ENCODE measurements at regions not wholly inside any gene's neighbourhood (a gene's known extent, or its start where the extent isn't known, plus 50 kb on each side); places are given as distances from the start of the nearest gene placed in this dataset.

- no peak for TF ChIP-seq POLR2AphosphoS5 (IDR thresholded peaks at IDR 0.05)
- TF ChIP-seq EP300 (IDR thresholded peaks at IDR 0.05), result no peak
- TF ChIP-seq, protein P1, sequence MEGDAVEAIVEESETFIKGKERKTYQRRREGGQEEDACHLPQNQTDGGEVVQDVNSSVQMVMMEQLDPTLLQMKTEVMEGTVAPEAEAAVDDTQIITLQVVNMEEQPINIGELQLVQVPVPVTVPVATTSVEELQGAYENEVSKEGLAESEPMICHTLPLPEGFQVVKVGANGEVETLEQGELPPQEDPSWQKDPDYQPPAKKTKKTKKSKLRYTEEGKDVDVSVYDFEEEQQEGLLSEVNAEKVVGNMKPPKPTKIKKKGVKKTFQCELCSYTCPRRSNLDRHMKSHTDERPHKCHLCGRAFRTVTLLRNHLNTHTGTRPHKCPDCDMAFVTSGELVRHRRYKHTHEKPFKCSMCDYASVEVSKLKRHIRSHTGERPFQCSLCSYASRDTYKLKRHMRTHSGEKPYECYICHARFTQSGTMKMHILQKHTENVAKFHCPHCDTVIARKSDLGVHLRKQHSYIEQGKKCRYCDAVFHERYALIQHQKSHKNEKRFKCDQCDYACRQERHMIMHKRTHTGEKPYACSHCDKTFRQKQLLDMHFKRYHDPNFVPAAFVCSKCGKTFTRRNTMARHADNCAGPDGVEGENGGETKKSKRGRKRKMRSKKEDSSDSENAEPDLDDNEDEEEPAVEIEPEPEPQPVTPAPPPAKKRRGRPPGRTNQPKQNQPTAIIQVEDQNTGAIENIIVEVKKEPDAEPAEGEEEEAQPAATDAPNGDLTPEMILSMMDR (IDR thresholded peaks at IDR 0.05), result no peak
- no peak for TF ChIP-seq POLR2A (IDR thresholded peaks at IDR 0.05)
- intact Hi-C loops (cut with DNase I; ENCODE audit: low total_unique reads), result no loop called here
- no peaks in the 10 kb centered on the region for H3K4me1 ChIP-seq
- WGBS, 5 donors, result 89 to 97% (median 93%) methylated on average over 1 of the region's 1 CpG
- peaks cover 0 to 23% (median 10%) of the 10 kb centered on the region in 4 donors for H3K9me3 ChIP-seq
- no peak overlapping the region for H3K27ac ChIP-seq
- DNase-seq, result no peak
- no peaks in the 10 kb centered on the region for H3K27me3 ChIP-seq
- no peak overlapping the region for H3K4me3 ChIP-seq
- no peaks in the 10 kb centered on the region for H3K36me3 ChIP-seq
Observed at GRCh38 chr2:183383854-183384253, 259.6 kb downstream of the NUP35 start.

GRCh38 chr2:183389546-183390080, 265.4 kb downstream of the NUP35 start:
- no peaks in the 10 kb centered on the region for H3K36me3 ChIP-seq
- intact Hi-C loops (cut with DNase I; ENCODE audit: low total_unique reads), result no loop called here
- DNase-seq, result no peak
- H3K4me3 ChIP-seq, result no peak overlapping the region
- no peak overlapping the region for H3K27ac ChIP-seq
- peaks cover 0 to 34% (median 18%) of the 10 kb centered on the region in 4 donors for H3K9me3 ChIP-seq
- TF ChIP-seq, protein P1 (IDR thresholded peaks at IDR 0.05), result no peak
- no peak for TF ChIP-seq EP300 (IDR thresholded peaks at IDR 0.05)
- TF ChIP-seq POLR2A (IDR thresholded peaks at IDR 0.05), result no peak
- WGBS, 5 donors, result 68 to 94% (median 85%) methylated on average over 2 of the region's 2 CpGs
- no peaks in the 10 kb centered on the region for H3K4me1 ChIP-seq
- no peaks in the 10 kb centered on the region for H3K27me3 ChIP-seq

- TF ChIP-seq, protein P1 (IDR thresholded peaks at IDR 0.05), result no peak
- no peak for TF ChIP-seq POLR2A (IDR thresholded peaks at IDR 0.05)
- no peak for TF ChIP-seq POLR2AphosphoS5 (IDR thresholded peaks at IDR 0.05)
- no peak for TF ChIP-seq EP300 (IDR thresholded peaks at IDR 0.05)
- intact Hi-C loops (cut with DNase I; ENCODE audit: low total_unique reads), result no loop called here
- Histone ChIP-seq H3K27ac (no peak overlapping the region), H3K4me3 (no peak overlapping the region), H3K9me3 (peaks cover 0 to 34% (median 18%) of the 10 kb centered on the region in 4 donors), H3K4me1 (no peaks in the 10 kb centered on the region), H3K36me3 (no peaks in the 10 kb centered on the region), H3K27me3 (no peaks in the 10 kb centered on the region)
- DNase-seq, result no peak
- WGBS, 5 donors, result 71 to 90% (median 85%) methylated on average over 2 to 4 of the region's 4 CpGs
Observed at GRCh38 chr2:183390109-183390508, 265.9 kb downstream of the NUP35 start.

- H3K27ac ChIP-seq, result no peak overlapping the region
- no peak for DNase-seq
- TF ChIP-seq POLR2AphosphoS5 (IDR thresholded peaks at IDR 0.05), result no peak
- no peak for TF ChIP-seq EP300 (IDR thresholded peaks at IDR 0.05)
- no peak for TF ChIP-seq POLR2A (IDR thresholded peaks at IDR 0.05)
- no peaks in the 10 kb centered on the region for H3K27me3 ChIP-seq
- no peak overlapping the region for H3K4me3 ChIP-seq
- H3K36me3 ChIP-seq, result no peaks in the 10 kb centered on the region
- H3K4me1 ChIP-seq, result no peaks in the 10 kb centered on the region
- H3K9me3 ChIP-seq, result peaks cover 0 to 24% (median 7%) of the 10 kb centered on the region in 4 donors
- intact Hi-C loops (cut with DNase I; ENCODE audit: low total_unique reads), result no loop called here
- WGBS, 5 donors, result 87 to 90% (median 90%) methylated on average over 7 of the region's 7 CpGs
Observed at GRCh38 chr2:183404392-183404791, 280.1 kb downstream of the NUP35 start.

DNA sequence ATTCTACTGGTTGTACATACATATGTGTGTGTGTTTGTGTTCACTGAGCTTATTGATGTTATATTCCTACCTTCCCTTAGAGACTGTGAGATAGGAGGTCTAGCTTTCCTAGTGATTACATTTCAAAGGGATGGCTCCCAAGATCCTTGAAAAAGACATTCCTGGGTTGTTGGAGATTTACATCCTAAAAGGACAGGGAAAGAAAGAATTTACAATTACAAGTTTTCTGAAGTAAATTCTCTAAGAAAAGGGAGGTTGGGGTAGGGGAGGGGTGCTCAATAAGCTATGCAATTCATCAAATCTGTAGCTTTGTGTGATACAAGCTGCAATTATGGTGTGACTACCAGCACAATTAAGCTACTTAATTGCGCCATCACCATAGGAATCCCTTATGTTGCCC, 284.3 kb downstream of the NUP35 start:
- no peak for DNase-seq
- Histone ChIP-seq H3K36me3 (no peaks in the 10 kb centered on the region), H3K27ac (no peak overlapping the region), H3K27me3 (no peaks in the 10 kb centered on the region), H3K9me3 (peaks cover 0 to 24% (median 13%) of the 10 kb centered on the region in 4 donors), H3K4me3 (no peak overlapping the region), H3K4me1 (no peaks in the 10 kb centered on the region)
- intact Hi-C loops (cut with DNase I; ENCODE audit: low total_unique reads), result no loop called here
- 0 to 5% (median 0%) methylated on average over 1 of the region's 1 CpG for WGBS, 5 donors
- TF ChIP-seq POLR2AphosphoS5 (IDR thresholded peaks at IDR 0.05) (no peak), POLR2A (IDR thresholded peaks at IDR 0.05) (no peak), EP300 (IDR thresholded peaks at IDR 0.05) (no peak)
- TF ChIP-seq, protein P1 (IDR thresholded peaks at IDR 0.05), result no peak
